Vagina (tissue), 2 donors: ENCODE measurements at regions not wholly inside any gene's neighbourhood (a gene's known extent, or its start where the extent isn't known, plus 50 kb on each side); places are given as distances from the start of the nearest gene placed in this dataset.
"Not testable (repeated sequence)": the region's sequence is repeated elsewhere in the genome, so short reads cannot be mapped to it uniquely, and the experiment has no call there.

Experiments
- DNase-seq, 2 donors: peaks; one replicate each; pipeline ENCODE4 v3.0.0-alpha.2; 2017; ENCODE audit errors: extremely low spot score in 2 of 2
- H3K27ac ChIP-seq: fragments of 200-600 bp; sonication (generic); one replicate; pipeline ENCODE4 v1.5.1; 2019
- H3K27me3 ChIP-seq: fragments of 200-600 bp; sonication (generic); one replicate; pipeline ENCODE4 v1.5.1; 2019
- H3K36me3 ChIP-seq, 2 donors: fragments of 200-600 bp; sonication (generic); one replicate each; pipeline ENCODE4 v1.5.1; 2017 to 2019
- H3K4me1 ChIP-seq: fragments of 200-600 bp; sonication (generic); one replicate; pipeline ENCODE4 v1.5.1; 2019
- H3K4me3 ChIP-seq, 2 donors: fragments of 200-600 bp; sonication (generic); 1 replicate in 1 of 2; 2 replicates in 1 of 2; pipeline ENCODE4 v1.5.1; 2016 to 2019
- H3K9me3 ChIP-seq: fragments of 200-600 bp; sonication (generic); one replicate; pipeline ENCODE4 v1.5.1; 2019
- POLR2A ChIP-seq, 2 donors: fragments of 450-650 bp; IDR thresholded peaks; one replicate each; pipeline ENCODE4 v1.6.1; 2017; ENCODE audit warnings: antibody characterized with exemption in 2 of 2, mild to moderate bottlenecking in 2 of 2, moderate library complexity in 2 of 2
- POLR2AphosphoS5 ChIP-seq, 2 donors: sonication (generic); formaldehyde crosslinking; IDR thresholded peaks; one replicate each; pipeline ENCODE4 v1.9.0; 2017; ENCODE audit warnings: antibody characterized with exemption in 2 of 2, mild to moderate bottlenecking in 2 of 2, low read depth in 1 of 2; ENCODE audit not compliant: insufficient read depth in 1 of 2
- intact Hi-C: fragments of 100-400 bp; cut with DNase I; formaldehyde crosslinking; loops from one replicate; pipeline ENCODE4 v1.15.1; 2023
- TF ChIP-seq, protein P1 (sequence below), 3 experiments: fragments of 450-650 bp in 2 of 3; fragments of 200-600 bp in 1 of 3; sonication (generic) in 1 of 3; IDR thresholded peaks; one replicate each; pipeline ENCODE4 v1.5.1; 2017 to 2019; ENCODE audit warnings: antibody characterized with exemption in 3 of 3, mild to moderate bottlenecking in 2 of 3, moderate library complexity in 2 of 3

DNA sequence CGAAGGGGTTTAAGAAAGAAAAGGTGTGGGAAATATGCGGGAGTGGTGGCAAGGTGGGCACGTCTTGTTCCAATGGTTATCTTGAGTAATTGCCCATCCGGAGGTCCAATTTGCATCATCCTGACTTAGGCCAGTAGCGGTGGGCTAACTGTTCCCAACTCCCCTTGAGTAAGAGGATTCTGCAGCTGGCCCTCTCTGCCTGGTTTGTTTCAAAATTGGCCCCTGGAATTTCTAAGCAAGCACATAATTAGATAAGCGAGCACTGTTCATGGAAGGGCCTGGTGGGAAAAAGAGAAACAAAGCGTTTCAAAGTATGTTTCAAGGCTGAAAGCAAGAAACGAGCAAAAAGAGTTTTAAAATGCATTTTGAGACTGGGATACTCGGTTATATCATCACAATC is 198.2 kb downstream of the CEP135 start:
- Histone ChIP-seq H3K27ac (no peak overlapping the region), H3K4me3 (no peak overlapping the region), H3K9me3 (no peaks in the 10 kb centered on the region), H3K27me3 (no peaks in the 10 kb centered on the region), H3K4me1 (no peaks in the 10 kb centered on the region), H3K36me3 (no peaks in the 10 kb centered on the region)
- intact Hi-C loops = no loop called here
- TF ChIP-seq POLR2AphosphoS5 (IDR thresholded peaks at IDR 0.05; ENCODE audit: insufficient read depth in 1 of 2, low read depth in 1 of 2) (no peak), POLR2A (IDR thresholded peaks at IDR 0.05) (no peak)
- TF ChIP-seq, protein P1, sequence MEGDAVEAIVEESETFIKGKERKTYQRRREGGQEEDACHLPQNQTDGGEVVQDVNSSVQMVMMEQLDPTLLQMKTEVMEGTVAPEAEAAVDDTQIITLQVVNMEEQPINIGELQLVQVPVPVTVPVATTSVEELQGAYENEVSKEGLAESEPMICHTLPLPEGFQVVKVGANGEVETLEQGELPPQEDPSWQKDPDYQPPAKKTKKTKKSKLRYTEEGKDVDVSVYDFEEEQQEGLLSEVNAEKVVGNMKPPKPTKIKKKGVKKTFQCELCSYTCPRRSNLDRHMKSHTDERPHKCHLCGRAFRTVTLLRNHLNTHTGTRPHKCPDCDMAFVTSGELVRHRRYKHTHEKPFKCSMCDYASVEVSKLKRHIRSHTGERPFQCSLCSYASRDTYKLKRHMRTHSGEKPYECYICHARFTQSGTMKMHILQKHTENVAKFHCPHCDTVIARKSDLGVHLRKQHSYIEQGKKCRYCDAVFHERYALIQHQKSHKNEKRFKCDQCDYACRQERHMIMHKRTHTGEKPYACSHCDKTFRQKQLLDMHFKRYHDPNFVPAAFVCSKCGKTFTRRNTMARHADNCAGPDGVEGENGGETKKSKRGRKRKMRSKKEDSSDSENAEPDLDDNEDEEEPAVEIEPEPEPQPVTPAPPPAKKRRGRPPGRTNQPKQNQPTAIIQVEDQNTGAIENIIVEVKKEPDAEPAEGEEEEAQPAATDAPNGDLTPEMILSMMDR (IDR thresholded peaks at IDR 0.05) = no peak
- DNase-seq = no peak

DNA sequence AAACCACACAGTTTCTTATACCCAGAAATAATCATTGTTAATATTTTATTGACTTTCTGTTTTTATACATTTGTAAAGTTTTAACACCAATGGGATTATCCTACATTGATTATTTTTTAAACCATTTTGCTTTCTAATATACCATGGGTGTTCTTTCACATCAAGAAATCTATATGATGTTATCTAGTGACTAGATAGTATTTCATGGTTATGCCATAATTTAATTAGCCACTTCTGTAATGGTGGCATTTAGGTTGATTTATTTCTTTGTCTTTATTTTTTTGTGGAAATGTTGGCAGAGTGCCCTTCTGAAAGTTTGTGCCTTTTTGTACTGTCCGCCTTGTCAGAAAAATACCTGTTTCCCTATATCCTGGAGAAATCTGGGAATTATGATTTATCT is 193.3 kb downstream of the CEP135 start:
- no peaks in the 10 kb centered on the region for H3K36me3 ChIP-seq
- intact Hi-C loops = no loop called here
- no peak overlapping the region for H3K4me3 ChIP-seq
- no peaks in the 10 kb centered on the region for H3K9me3 ChIP-seq
- no peak for DNase-seq
- no peak for TF ChIP-seq POLR2A (IDR thresholded peaks at IDR 0.05)
- TF ChIP-seq, protein P1 (IDR thresholded peaks at IDR 0.05) = no peak
- TF ChIP-seq POLR2AphosphoS5 (IDR thresholded peaks at IDR 0.05; ENCODE audit: insufficient read depth in 1 of 2, low read depth in 1 of 2) = no peak
- H3K4me1 ChIP-seq = no peaks in the 10 kb centered on the region
- H3K27ac ChIP-seq = no peak overlapping the region
- no peaks in the 10 kb centered on the region for H3K27me3 ChIP-seq

DNA sequence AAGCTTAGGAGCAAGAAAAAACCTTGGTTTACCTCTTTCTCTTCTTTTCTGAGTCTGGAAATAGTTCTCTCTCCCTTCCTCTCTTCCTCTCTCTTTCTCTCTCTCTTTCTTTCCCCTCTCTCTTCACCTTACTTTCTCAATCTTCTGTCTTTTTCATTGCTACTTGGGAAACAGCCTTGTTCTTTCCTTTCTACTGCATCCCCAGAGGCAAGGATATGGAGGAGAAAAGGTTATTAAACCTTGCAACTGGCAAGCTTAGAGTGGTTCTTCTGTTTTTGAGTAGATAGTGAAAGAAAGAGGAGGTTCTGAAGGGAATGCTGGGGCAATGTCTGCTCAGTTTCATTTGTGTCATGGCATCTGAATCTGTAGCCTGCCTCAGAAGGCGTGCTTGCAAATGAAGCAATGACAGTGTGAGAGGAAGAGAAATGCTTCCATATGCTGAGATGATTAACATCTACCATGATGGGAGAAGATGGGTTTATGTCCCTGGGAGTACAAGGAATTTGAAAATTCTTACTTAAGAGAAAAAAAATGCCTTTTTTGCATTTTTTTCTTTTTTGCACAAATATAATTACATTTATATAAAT is 190.6 kb downstream of the CEP135 start:
- TF ChIP-seq, protein P1 (IDR thresholded peaks at IDR 0.05) = no peak
- TF ChIP-seq POLR2AphosphoS5 (IDR thresholded peaks at IDR 0.05; ENCODE audit: insufficient read depth in 1 of 2, low read depth in 1 of 2) (no peak), POLR2A (IDR thresholded peaks at IDR 0.05) (no peak)
- Histone ChIP-seq H3K27me3 (no peaks in the 10 kb centered on the region), H3K9me3 (no peaks in the 10 kb centered on the region), H3K36me3 (no peaks in the 10 kb centered on the region), H3K4me3 (no peak overlapping the region), H3K4me1 (no peaks in the 10 kb centered on the region), H3K27ac (no peak overlapping the region)
- DNase-seq = no peak
- intact Hi-C loops = no loop called here

DNA sequence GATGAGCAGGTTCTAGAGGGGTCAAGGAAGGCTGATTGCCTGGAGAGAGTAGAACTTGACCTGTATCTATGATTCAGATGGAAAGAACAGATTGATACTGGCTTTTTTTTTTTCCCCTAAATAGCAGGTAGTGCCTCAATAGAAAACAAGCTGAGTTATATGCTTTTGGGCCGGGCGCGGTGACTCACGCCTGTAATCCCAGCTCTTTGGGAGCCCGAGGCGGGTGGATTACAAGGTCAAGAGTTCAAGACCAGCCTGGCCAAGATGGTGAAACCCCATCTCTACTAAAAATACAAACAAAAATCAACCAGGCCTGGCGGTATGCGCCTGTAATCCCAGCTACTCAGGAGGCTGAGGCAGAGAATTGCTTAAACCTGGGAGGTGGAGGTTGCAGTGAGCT is 186.1 kb downstream of the CEP135 start:
- H3K27ac ChIP-seq, intact Hi-C loops, H3K9me3 ChIP-seq, H3K4me3 ChIP-seq, H3K4me1 ChIP-seq, DNase-seq, H3K36me3 ChIP-seq, H3K27me3 ChIP-seq: not testable (repeated sequence)

DNA sequence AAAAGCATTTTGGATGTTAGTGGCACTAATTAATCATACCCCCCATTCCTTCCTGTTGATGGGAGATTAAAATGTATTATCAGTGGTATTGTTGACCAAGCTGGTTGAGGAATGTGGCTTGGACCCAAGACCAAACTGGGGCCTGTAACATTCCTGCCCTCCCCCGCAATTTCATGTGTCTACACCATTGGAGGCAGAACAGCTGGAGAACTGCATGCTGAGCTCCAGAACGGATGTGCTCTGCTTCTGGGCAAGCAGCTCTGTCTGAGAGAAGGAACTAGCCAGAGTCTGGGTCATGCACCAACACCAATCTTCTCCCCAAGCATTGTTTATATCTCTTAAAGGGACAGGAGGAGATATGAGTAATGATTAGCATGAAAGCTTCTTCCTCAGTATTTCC is 185.5 kb downstream of the CEP135 start:
- H3K36me3 ChIP-seq = no peaks in the 10 kb centered on the region
- no peak for DNase-seq
- no peak overlapping the region for H3K4me3 ChIP-seq
- H3K9me3 ChIP-seq = no peaks in the 10 kb centered on the region
- no peaks in the 10 kb centered on the region for H3K27me3 ChIP-seq
- TF ChIP-seq POLR2A (IDR thresholded peaks at IDR 0.05) (no peak), POLR2AphosphoS5 (IDR thresholded peaks at IDR 0.05; ENCODE audit: insufficient read depth in 1 of 2, low read depth in 1 of 2) (no peak)
- TF ChIP-seq, protein P1 (IDR thresholded peaks at IDR 0.05) = no peak
- no peaks in the 10 kb centered on the region for H3K4me1 ChIP-seq
- intact Hi-C loops = no loop called here
- no peak overlapping the region for H3K27ac ChIP-seq
